HG03159 (cell line): ENCODE measurements at regions not wholly inside any gene's neighbourhood (a gene's known extent, or its start where the extent isn't known, plus 50 kb on each side); places are given as distances from the start of the nearest gene placed in this dataset.
"Not testable (repeated sequence)": the region's sequence is repeated elsewhere in the genome, so short reads cannot be mapped to it uniquely, and the experiment has no call there.

Source experiments
- ATAC-seq: cut with Tn5 transposase; IDR thresholded peaks from one replicate; pipeline ENCODE4 v1.9.1; 2021; ENCODE audit warnings: mild to moderate bottlenecking, moderate library complexity; ENCODE audit not compliant: unreplicated experiment

- no peak for ATAC-seq
Observed at GRCh38 chr2:35962585-35963146, 392.9 kb upstream of the CRIM1 start.

GRCh38 chr2:35960596-35960995 is 395.0 kb upstream of the CRIM1 start:
- ATAC-seq: no peak

- ATAC-seq: not testable (repeated sequence)
Observed at GRCh38 chr2:35957053-35957452, 398.5 kb upstream of the CRIM1 start.

GRCh38 chr2:35946478-35946877 is 409.1 kb upstream of the CRIM1 start:
- ATAC-seq: no peak

GRCh38 chr2:35938838-35939237 is 416.7 kb upstream of the CRIM1 start:
- no peak for ATAC-seq

- ATAC-seq: no peak
Observed at GRCh38 chr2:35933031-35933430, 422.5 kb upstream of the CRIM1 start.

GRCh38 chr2:35932276-35932963 is 423.2 kb upstream of the CRIM1 start:
- no peak for ATAC-seq

GRCh38 chr2:35931626-35932025 is 424.0 kb upstream of the CRIM1 start:
- ATAC-seq: no peak

- ATAC-seq: no peak
Observed at GRCh38 chr2:35931115-35931514, 424.5 kb upstream of the CRIM1 start.

- no peak for ATAC-seq
Observed at GRCh38 chr2:35929551-35929950, 426.0 kb upstream of the CRIM1 start.

GRCh38 chr2:35920061-35920460 is 435.5 kb upstream of the CRIM1 start:
- ATAC-seq: no peak

GRCh38 chr2:35915261-35915660 is 440.3 kb upstream of the CRIM1 start:
- ATAC-seq: no peak

- no peak for ATAC-seq
Observed at GRCh38 chr2:35891936-35892335, 463.6 kb upstream of the CRIM1 start.

- ATAC-seq: no peak
Observed at GRCh38 chr2:35891528-35891927, 464.1 kb upstream of the CRIM1 start.

- ATAC-seq: no peak
Observed at GRCh38 chr2:35887146-35887545, 468.4 kb upstream of the CRIM1 start.

GRCh38 chr2:35873921-35874320 is 481.7 kb upstream of the CRIM1 start:
- no peak for ATAC-seq

- ATAC-seq: no peak
Observed at GRCh38 chr2:35871672-35872071, 483.9 kb upstream of the CRIM1 start.

- no peak for ATAC-seq
Observed at GRCh38 chr2:35870713-35871112, 484.9 kb upstream of the CRIM1 start.

- no peak for ATAC-seq
Observed at GRCh38 chr2:35864141-35864540, 491.4 kb upstream of the CRIM1 start.

GRCh38 chr2:35858216-35858615 is 497.4 kb upstream of the CRIM1 start:
- ATAC-seq: no peak

GRCh38 chr2:35857498-35857897 is 498.1 kb upstream of the CRIM1 start:
- ATAC-seq: no peak

GRCh38 chr2:35831385-35831784 is 524.2 kb upstream of the CRIM1 start:
- ATAC-seq: no peak

- ATAC-seq: no peak
Observed at GRCh38 chr2:35830833-35831232, 524.7 kb upstream of the CRIM1 start.
